Anterior cingulate cortex (tissue), 58 donors: ENCODE measurements at regions not wholly inside any gene's neighbourhood (a gene's known extent, or its start where the extent isn't known, plus 50 kb on each side); places are given as distances from the start of the nearest gene placed in this dataset.
A peak's percentile ranks its signal among the peaks of the same experiment; 100 is the strongest.

ENCODE experiments used
- DNase-seq, 58 donors: peaks; one replicate each; lab custom pipeline; 2025; lab: John Stamatoyannopoulos, UW

DNA sequence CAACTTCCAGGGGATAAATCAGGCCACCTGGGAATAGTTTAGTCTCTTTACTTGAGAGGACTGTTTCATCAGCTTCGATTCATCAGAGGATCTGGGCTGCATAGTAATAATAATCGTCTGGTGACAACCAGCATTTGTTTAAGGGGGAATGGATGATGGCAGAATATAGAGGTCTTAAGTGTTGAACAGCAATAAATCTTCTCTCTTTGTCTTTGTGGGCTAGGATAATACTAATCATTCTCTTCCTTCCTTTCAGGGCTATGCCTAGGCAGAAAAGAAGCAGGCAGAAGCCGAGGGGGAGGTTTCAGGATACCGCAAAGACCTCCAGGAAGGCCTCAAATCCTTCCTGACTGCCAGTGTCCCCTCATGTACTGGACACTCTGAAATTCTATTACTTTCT is 150.4 kb upstream of the GAREM1 start:
- no peak for DNase-seq

DNA sequence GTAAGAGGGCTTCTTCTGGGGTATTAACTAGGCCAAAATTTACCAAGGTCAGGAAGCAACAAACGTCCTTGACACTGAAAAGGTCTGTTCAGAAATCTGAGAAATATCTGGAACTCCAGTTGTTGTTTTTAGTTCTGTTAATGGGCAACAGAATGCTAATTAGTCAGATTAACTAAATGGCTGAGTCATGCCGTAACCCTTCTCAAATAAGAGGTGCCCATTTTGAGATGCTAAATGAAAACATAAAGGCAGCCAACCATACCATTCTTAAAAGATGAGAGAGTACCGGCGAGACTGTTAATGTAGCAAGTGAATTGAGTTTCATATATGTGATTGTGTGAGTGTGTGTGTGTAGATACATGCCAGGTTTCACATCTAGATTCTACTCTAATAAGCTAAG is 147.9 kb upstream of the GAREM1 start:
- no peak for DNase-seq

DNA sequence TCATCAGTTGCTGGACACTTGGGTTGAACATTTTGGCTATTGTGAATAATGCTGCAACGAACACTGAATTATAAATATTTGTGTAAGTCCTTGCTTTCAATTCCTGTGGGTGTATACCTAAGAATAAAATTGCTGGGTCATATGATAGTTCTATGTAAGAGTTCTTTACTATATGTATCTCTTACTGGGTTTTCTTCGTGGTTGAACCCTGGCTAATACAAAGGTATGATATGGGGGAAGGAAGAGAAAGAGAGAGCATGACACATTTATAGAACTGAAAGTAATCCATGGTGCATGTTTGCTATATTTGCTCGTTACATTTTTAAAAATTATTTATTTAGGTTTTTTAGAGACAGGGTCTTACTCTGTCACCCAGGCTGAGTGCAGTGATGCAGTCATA is 143.1 kb upstream of the GAREM1 start:
- no peak for DNase-seq

DNA sequence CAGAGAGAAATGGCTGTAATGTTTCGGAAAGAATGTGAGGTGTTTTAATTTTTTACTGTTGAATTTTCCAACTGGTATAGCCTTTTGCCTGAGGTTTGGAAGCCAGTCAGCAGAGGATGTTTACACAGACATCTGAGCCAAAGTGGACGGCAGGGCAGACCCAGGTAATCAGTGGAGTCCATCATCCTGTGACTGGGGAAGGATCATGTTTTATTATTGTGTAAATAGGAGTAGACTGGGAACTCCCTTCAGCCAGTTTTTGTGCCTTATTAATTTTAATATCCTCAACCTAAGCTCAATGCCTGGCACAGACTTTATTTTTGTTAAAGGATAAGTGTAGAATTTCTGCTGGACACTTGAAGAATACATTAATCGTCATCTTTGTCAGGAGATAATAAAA is 142.0 kb upstream of the GAREM1 start:
- DNase-seq = no peak

DNA sequence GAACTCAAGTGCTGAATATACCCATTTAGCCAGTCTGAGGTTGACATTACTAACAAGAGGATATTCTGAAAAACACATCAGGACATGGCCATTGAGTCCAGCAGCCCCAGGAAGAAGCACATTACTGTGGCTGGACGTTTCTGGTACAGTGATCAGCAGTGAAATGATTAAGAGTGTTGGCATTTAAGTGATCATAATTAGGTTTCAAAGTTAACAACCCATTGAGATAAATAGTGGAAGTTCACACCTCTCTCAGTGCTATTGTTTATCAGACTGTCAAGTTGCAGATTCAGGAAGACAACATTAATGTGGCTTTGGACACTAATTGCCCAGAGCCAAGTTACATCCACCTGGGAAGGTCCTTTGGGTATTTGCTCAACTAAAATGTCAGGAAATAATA is 139.5 kb upstream of the GAREM1 start:
- no peak for DNase-seq

DNA sequence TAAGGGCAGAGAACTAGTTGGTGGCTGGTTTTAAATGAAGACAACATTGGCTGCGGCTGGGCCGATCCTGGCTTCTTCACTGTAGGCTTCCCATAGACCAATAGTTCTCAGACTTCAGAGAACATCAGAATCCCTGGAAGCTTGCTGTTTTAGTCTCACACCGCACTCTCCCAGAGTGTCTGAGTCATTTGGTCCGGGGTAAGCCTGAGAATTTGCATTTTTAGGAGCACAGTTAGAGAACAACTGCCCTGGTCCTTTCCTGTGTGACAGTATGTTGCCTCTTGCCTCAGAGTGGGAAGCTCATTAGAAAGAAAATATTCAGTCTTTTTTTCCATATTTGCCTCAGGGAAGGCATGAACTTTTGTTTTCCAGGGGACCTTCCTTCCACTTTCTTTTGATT is 137.1 kb upstream of the GAREM1 start:
- DNase-seq = no peak

DNA sequence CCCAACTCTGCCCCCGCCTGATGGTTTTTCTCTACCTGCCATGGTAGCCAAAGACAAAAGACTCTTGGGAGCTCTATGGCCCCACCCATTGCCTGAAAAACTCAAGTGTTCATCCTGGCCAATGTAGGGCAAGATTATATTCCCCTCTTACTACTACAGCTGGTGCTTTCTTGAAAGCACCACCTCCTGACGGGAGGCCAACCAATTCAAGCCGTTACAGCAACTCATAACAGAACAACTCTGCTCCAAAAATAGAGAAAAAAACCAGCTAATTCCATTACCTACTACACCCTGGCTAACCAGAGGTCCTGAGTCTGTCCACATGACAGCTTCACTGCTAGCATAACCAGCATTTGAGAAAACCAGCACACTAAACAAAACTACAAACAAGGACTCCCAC is 127.5 kb upstream of the GAREM1 start:
- DNase-seq = no peak

DNA sequence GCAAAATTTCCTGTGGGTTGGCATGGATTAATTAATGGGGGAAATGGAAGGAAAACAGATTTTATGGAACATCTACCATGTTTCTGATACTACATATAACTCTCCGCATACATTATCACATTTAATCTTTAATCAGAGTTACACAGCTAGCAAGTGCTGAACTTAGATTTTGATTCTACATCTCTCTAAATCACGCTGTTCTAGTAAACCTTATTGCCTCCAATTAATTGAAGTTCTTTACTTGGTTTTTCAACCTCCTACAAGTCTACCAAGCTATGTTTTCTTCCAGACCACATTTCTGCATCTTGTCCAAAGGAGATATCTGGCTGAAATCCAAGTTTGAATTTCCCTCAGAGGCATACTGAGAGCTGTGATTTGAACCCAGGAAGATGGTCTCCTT is 125.8 kb upstream of the GAREM1 start:
- no peak for DNase-seq

DNA sequence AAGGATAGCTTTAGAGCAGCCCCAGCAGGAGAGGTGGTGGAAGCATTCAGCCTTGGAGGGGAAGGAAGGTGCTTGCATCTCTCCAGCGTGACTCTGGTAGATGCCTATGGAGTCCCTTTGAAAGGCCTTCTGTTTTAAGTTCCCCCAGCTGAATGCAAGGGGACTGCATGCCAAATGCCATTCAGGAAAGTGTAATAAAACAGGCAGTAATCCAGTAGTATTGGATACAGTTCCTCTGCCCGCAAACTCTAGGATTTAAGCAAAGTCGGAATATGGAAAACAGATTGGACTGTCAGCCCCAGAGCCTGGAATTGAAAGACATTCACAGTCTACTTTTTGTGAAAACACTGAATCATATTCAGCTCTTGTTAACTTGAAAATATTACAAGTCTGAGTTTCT is 125.2 kb upstream of the GAREM1 start:
- peak in 3 of 58 donors; percentile 13 to 34 (median 24) for DNase-seq

DNA sequence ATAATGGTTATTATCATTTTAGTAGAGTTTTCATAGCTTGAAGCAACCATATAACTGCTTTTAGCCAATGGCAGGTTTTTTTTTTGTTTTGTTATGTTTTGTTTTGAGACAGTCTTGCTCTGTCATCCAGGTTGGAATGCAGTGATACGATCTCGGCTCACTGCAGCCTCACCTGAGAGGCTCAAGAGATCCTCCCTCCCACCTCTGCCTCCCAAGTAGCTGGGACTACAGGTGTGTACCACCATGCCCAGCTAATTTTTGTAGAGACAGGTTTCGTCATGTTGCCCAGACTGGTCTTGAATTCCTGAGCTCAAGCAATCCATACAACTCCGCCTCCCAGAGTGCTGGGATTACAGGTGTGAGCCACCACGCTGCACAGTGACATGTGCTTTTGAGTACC is 117.5 kb upstream of the GAREM1 start:
- no peak for DNase-seq

DNA sequence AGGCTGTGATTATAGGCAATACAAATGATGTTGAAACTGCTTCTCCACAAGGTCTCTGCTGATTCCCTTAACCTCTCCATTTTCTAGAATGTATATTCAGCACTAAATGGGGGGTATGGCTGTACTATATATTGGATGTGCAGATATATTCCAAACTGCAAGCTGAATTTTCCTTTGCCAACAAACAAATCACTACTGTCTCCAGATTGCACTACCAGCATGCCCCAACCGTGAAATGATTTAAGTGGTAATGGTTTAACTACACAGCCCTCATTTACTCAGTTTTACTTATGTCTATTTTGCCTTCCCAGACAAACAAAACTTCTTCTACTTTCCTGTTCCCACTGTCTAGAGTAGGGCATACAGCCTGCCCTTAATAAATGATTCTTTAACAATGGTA is 112.7 kb upstream of the GAREM1 start:
- DNase-seq = no peak

DNA sequence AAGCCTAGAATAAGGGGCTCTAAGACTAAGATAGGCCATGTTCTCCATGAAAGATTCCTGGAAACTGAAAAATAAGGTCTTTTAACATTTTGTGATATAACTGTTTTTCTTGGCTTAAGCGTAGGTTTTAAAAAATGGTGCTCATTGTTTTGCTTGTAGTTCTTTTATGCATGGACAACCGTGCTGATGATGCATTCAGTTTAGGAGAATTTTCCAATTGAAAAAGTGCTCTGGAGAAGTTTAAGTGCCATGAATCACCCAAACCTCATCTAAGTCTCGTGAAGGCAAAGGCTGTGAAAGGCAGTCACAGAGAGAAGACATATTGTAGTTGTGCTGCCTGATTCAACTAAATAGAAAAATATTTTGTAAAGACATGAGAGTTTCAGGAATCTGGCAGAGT is 111.8 kb upstream of the GAREM1 start:
- DNase-seq = no peak

DNA sequence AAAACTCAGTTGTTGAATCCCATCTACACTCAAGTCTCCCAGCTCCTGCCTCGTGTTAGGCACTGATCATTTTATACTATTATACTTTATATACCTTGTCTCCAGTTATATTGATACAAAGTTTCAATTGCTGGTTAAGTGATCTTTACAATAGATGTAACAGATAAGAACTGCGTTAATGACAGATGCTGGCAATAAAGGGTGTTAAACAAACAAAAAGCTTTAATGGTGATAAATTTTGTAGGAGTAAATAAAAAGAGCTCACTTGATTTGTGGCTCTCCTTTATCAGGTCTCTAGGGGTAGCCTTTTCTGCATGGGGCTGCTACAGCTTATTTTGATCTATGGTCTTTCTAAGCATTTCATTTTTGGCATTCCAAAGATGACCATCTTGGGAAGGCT is 106.9 kb upstream of the GAREM1 start:
- DNase-seq = no peak

DNA sequence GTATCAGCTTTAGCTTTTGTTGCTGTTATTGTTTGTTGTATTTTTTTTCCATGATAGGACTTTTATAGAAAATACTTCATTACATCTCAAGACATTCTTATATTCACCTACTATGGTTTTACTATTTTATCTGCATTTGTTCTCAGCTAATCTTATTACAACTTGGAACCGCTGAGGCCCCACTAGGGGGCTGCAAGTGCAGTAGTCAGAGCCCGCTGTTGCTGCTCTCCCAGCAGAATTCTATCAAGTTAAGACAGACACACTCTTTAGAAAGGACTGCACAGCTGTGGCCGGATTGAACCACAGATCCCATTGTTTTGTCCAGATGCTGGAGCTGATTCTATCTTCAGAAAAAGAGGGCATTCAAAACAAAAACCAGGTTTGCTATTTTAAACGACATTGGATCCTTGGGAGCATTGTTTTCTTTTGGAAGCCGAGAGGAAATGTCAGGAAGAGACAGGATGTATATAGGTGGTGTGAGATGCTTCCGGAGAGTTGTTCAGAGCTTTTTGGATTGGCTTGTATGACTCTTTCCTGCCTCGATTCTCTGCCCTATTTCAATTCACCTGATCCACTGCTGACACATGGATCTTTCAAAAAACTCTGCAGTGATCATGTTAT is 105.7 kb upstream of the GAREM1 start:
- DNase-seq = peak in 34 of 58 donors; percentile 1 to 66 (median 21)

DNA sequence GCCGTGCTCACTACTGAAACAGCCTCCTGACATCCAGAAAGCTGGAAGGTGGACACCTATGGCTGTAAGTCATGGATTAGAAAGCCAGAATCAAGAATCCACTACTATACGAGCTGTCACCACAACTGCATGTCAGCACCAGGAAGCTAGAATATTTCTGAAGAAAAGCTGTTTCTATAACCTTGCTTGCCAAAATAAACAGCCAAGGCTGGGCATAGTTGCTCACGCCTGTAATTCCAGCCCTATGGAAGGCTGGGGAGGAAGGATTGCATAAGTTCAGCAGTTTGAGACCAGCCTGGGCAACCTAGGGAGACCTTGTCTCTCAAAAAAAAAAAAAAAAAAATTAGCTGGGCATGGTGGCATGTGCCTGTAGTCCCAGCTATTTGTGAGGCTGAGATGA is 96.3 kb upstream of the GAREM1 start:
- no peak for DNase-seq

DNA sequence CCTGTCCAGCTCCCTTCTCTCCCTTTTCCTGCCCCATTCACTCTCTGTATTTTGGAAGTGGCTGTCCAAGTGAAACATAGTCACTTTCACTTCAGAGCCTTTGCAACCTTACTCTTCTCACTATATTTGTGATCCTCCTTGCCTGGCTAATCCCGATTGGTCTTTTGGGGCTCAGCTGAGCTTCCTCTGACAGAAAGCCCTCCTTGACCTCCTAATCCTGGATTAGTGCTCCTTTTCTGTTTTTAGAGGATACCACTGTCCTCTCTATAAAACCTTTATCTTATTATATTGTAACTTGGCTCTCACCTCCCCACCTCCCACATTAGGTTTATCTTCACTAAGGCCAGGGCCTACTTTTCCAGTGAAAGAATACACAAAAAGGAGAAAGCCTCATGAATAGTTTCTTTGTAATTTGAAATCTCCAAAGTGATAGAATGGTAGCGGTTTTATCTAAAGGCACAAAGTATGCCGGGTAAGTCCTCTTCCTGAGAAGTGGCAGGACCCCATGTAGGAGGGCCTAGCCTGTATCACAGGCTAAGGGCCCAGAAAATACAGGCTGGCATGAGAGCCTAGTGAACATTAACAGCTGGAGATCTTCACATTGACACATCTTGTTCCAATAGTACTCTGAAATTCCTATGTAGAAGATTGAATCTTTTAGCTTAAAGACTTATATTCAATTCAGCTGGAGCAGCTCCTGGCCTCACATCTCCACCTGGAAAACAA is 83.1 kb upstream of the GAREM1 start:
- DNase-seq = no peak

DNA sequence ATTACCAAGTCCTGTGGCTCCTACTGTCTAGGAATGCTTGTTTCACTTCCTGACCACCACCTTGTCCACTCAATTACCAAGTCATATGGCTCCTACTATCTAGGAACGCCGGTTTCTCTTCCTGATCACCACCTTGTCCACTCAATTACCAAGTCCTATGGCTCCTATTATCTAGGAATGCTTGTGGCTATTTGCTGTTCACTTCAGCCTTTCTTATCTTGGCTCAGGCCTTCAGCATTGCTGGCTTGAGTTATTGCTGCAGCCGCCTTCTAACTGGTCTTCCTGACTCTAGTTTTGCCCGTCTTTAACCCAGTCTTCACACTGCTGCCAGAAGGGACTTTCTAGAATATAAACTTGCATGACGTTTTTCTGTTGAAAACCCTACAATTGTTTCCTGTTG is 82.5 kb upstream of the GAREM1 start:
- DNase-seq = no peak

DNA sequence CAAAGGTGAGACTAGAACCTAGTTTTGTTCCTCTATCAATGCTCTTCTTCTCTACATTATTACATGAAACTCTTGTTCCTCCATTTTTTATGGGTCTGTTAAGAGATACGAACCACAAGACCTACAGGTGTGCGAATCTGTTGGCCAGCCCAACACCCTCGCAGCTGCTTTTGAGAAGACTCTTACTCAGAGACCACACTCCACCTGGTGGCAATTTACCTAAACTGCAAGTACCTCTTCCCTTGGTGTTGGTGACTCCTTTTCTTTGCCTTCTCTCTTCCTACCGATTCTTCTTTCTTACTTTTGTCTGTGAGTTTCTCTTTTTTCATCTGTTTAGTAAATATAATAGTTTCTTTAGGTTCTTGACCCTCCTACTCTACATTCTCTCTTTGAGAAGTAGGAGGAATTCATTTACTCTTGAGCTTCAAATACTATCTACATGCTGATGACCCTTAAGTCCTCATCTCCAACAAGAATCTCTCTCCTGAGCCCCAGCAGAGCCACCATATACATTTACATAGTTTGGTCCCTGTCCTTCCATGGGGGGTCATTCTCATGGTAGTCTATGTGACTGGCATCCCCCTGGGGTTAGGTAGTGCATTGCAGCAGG is 81.8 kb upstream of the GAREM1 start:
- DNase-seq = peak in 27 of 58 donors; percentile 1 to 38 (median 12)

DNA sequence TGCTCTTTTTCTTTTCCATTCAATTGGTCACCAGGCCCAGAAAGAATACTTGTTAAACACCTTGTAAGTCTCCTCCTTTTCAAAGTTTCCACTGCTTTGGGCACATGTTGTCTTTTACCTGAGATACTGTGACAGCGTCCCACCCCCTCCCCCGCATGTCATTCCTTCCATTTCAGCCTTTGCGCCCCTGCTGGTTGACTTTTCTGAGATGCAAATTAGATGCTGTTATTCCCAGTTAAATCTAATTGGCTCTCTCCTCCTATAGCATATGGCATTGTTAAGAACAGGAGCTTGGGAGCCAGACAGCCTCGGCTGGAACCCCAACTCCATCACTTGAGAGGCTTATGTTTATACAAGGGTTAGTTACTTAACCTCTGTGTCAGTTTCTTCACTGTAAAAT is 80.3 kb upstream of the GAREM1 start:
- DNase-seq = no peak

DNA sequence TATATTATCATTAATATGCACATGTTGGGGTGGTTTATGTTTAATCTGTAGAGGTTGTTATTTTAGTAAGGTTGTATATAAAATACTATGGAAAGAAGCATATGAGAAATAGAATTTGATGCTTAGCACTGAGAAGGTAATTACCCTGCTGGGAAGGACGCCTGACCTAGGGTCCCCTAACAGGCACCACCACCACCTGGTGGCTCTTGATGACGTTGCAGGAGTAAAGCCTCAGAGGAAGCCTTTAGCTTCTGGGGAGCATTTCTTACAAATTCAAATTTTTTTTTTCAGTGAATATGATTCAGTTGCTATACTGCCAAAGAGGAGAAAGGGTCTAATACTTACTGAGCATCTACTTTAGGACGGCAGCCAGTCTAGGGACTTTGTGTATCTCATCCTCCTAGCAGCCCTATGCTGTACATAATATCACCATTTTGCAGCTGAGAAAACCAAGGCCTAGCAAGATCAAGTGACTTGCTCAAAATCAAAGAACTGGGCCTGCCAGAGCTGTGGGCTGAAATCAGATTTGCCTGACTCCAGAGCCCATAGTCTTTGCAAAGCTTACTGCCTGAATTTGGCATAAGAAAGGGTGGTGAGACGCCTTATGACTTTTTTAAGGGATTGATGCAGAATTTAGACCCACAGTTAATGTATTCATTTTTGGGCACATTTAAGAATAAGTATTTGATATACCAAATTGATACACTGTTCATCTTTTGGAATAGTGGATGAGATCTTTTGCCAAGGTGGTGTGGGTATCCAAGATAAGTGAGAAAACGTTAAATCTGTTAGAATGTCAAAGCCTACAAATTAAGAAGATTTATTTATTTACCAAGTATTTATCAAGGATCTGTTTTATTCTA is 78.8 kb upstream of the GAREM1 start:
- peak in 31 of 58 donors; percentile 1 to 55 (median 16) for DNase-seq

DNA sequence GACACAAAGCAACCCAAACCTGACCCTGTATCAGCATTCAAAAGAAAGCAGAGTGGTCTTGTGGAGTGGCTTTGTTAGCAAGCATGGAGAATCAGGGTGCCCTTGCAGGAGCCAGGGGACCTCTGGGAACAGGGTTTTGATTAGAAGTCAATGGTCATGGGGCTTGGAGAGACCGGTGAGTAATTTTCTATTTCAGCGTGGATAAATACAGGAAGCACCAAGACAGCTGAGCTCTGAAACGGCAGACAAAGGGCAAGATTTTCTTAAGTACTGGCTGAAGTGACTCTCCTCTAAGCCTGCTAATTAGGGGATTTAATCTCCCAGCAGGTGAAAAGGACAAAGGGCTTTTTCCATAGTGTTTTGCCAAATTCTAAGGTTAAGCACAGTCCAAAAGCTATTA is 78.0 kb upstream of the GAREM1 start:
- DNase-seq = no peak
